Left lung (tissue), 4 donors: ENCODE measurements at regions not wholly inside any gene's neighbourhood (a gene's known extent, or its start where the extent isn't known, plus 50 kb on each side); places are given as distances from the start of the nearest gene placed in this dataset.

Source experiments
- ATAC-seq: fragments of 200-7000 bp; cut with Tn5 transposase; one replicate; pipeline ENCODE4 v1.9.1; 2020; ENCODE audit warnings: moderate library complexity
- DNase-seq, 4 donors: peaks; one replicate each; pipeline ENCODE4 v3.0.0-alpha.2; 2013 to 2020
- H3K27ac ChIP-seq, 2 donors: fragments of 200-600 bp; sonication (generic) in 1 of 2; one replicate each; pipeline versions ENCODE4 v1.5.0 to v1.8.0; 2020 to 2021
- H3K27me3 ChIP-seq, 2 donors: fragments of 200-600 bp; sonication (generic) in 1 of 2; one replicate each; pipeline versions ENCODE4 v1.5.0 to v1.8.0; 2020 to 2021
- H3K36me3 ChIP-seq, 2 donors: fragments of 200-600 bp; sonication (generic) in 1 of 2; one replicate each; pipeline versions ENCODE4 v1.5.0 to v1.8.0; 2020 to 2021
- H3K4me1 ChIP-seq, 2 donors: fragments of 200-600 bp; one replicate each; pipeline ENCODE4 v1.8.0; 2021
- H3K4me3 ChIP-seq, 2 donors: fragments of 200-600 bp; sonication (generic) in 1 of 2; one replicate each; pipeline versions ENCODE4 v1.5.0 to v1.8.0; 2020 to 2021; ENCODE audit warnings: mild to moderate bottlenecking in 1 of 2
- H3K9me3 ChIP-seq, 2 donors: fragments of 200-600 bp; sonication (generic) in 1 of 2; one replicate each; pipeline versions ENCODE4 v1.5.0 to v1.8.0; 2020 to 2021
- intact Hi-C, 2 donors: fragments of 100-400 bp; cut with DNase I; formaldehyde crosslinking; loops; one replicate each; pipeline versions ENCODE4 v1.11.2 to v1.14.2; 2022
- TF ChIP-seq, protein P1 (sequence below), 2 donors: fragments of 200-600 bp; sonication (generic) in 1 of 2; IDR thresholded peaks; one replicate each; pipeline versions ENCODE4 v1.5.0 to v1.8.0; 2021; ENCODE audit warnings: antibody characterized with exemption in 2 of 2
- donor health status: DM: no; HTN: yes; CAD: no.
- donor health status: DM: no; HTN: no; CAD: no.

DNA sequence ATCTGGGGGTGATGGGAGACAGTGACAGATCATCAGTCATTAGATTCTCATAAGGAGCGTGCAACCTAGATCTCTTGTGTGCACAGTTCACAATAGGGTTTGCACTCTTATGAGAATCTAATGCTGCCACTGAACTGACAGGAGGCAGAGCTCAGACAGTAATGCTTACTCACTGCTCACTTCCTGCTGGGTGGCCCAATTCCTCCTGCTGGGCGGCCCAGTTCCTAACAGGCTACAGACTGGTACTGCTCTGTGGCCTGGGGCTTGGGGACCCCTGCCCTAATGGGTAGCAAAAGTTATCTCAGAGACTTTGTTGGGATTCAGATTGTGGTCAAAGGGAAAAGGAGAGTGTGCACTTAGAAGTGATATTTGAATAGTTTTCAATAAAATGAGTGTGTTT, 840.1 kb upstream of the ID2 start:
- Histone ChIP-seq H3K9me3 (no peaks in the 10 kb centered on the region), H3K4me1 (no peaks in the 10 kb centered on the region), H3K27me3 (no peaks in the 10 kb centered on the region), H3K4me3 (no peak overlapping the region), H3K27ac (no peak overlapping the region), H3K36me3 (no peaks in the 10 kb centered on the region)
- DNase-seq (peak in 1 of 4 donors; percentile 61), ATAC-seq (no peak)
- TF ChIP-seq, protein P1, sequence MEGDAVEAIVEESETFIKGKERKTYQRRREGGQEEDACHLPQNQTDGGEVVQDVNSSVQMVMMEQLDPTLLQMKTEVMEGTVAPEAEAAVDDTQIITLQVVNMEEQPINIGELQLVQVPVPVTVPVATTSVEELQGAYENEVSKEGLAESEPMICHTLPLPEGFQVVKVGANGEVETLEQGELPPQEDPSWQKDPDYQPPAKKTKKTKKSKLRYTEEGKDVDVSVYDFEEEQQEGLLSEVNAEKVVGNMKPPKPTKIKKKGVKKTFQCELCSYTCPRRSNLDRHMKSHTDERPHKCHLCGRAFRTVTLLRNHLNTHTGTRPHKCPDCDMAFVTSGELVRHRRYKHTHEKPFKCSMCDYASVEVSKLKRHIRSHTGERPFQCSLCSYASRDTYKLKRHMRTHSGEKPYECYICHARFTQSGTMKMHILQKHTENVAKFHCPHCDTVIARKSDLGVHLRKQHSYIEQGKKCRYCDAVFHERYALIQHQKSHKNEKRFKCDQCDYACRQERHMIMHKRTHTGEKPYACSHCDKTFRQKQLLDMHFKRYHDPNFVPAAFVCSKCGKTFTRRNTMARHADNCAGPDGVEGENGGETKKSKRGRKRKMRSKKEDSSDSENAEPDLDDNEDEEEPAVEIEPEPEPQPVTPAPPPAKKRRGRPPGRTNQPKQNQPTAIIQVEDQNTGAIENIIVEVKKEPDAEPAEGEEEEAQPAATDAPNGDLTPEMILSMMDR (IDR thresholded peaks at IDR 0.05): no peak
- intact Hi-C loops: no loop called here

DNA sequence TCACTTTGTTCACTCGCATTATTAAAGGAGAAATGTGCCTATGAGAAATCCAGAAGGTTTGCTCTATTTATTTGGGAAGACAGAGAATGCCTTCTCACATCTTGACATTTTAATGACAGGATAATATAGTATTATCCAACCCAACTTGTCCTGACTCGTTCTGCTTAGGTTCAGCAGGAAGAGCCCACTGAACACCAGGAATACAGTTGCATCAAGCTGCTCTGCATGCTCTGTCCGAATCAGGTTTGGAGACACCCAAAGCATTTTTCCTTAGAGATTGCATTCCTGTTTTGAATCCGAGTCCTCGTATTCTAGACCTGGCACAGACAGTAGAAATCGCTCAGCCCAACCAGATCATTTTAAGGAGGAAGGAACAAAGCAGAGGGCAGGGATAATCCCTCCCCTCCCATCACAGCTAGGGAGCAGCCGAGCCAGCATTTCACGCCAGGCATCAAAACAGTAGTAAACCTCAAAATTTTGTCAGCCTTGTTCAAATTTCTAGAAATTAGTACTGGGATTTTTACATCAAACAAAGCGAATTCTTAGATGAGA, 837.4 kb upstream of the ID2 start:
- Histone ChIP-seq H3K27me3 (no peaks in the 10 kb centered on the region), H3K9me3 (no peaks in the 10 kb centered on the region), H3K4me3 (no peak overlapping the region), H3K27ac (no peak overlapping the region), H3K36me3 (no peaks in the 10 kb centered on the region), H3K4me1 (no peaks in the 10 kb centered on the region)
- ATAC-seq (no peak), DNase-seq (no peak)
- TF ChIP-seq, protein P1 (IDR thresholded peaks at IDR 0.05): no peak
- intact Hi-C loops: no loop called here

DNA sequence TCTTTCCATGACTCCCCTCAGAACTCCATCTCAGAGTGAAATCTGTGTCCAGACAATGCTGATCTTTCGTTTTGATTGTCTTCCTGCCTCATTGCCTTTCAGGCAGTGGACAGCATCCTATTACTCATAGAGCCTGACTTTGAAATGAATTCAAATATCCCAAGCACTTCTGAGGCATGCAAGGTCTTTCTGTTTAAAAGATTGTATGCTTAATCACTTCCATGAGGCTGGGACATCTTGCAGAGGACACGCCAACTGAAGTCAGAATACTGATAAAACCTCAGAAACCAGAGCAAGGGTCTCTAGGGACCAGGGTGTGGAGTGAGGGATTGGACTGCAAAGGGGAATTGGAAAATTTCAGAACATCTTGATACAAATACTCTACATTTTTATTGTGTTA, 836.5 kb upstream of the ID2 start:
- Histone ChIP-seq H3K9me3 (no peaks in the 10 kb centered on the region), H3K4me3 (no peak overlapping the region), H3K36me3 (no peaks in the 10 kb centered on the region), H3K4me1 (no peaks in the 10 kb centered on the region), H3K27me3 (no peaks in the 10 kb centered on the region), H3K27ac (no peak overlapping the region)
- intact Hi-C loops: no loop called here
- DNase-seq (no peak), ATAC-seq (no peak)
- TF ChIP-seq, protein P1 (IDR thresholded peaks at IDR 0.05): no peak

- DNase-seq (no peak), ATAC-seq (no peak)
- H3K9me3 ChIP-seq: no peaks in the 10 kb centered on the region
- no peaks in the 10 kb centered on the region for H3K27me3 ChIP-seq
- H3K36me3 ChIP-seq: no peaks in the 10 kb centered on the region
- intact Hi-C loops: no loop called here
- H3K4me3 ChIP-seq: no peak overlapping the region
- no peaks in the 10 kb centered on the region for H3K4me1 ChIP-seq
- H3K27ac ChIP-seq: no peak overlapping the region
- TF ChIP-seq, protein P1 (IDR thresholded peaks at IDR 0.05): no peak
Measured at GRCh38 chr2:7846607-7847006, 835.2 kb upstream of the ID2 start.

GRCh38 chr2:7847321-7847720, 834.5 kb upstream of the ID2 start:
- Histone ChIP-seq H3K27ac (no peak overlapping the region), H3K4me3 (no peak overlapping the region), H3K4me1 (no peaks in the 10 kb centered on the region), H3K9me3 (no peaks in the 10 kb centered on the region), H3K27me3 (no peaks in the 10 kb centered on the region), H3K36me3 (no peaks in the 10 kb centered on the region)
- ATAC-seq (no peak), DNase-seq (no peak)
- intact Hi-C loops: no loop called here
- TF ChIP-seq, protein P1 (IDR thresholded peaks at IDR 0.05): no peak
